ENCODE measurements at regions not wholly inside any gene's neighbourhood (a gene's known extent, or its start where the extent isn't known, plus 50 kb on each side); places are given as distances from the start of the nearest gene placed in this dataset.
"Not testable (repeated sequence)": the region's sequence is repeated elsewhere in the genome, so short reads cannot be mapped to it uniquely, and the experiment has no call there.

DNA sequence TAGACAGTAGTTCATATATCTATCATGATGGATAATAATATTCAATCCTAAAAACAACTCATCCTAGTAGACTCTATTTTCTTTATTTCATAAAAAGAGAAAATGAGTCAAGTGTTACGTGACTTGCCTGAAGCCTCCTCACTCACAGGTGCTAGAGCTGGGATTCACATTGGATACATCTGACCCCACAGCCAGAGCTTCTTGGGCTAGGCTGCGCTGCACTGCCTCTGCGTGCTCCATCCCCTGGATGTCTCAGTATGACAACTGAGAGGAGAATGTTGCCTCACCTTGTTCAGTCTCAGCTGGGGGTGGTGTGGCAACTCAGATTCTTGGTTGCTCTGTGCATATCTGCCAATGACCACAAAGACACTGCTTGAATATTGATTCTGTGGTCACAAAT is 286.6 kb downstream of the LIG4 start:
- DNase-seq (ENCODE audit: low read depth in 4 of 4, low spot score in 3 of 4) = no peak

DNA sequence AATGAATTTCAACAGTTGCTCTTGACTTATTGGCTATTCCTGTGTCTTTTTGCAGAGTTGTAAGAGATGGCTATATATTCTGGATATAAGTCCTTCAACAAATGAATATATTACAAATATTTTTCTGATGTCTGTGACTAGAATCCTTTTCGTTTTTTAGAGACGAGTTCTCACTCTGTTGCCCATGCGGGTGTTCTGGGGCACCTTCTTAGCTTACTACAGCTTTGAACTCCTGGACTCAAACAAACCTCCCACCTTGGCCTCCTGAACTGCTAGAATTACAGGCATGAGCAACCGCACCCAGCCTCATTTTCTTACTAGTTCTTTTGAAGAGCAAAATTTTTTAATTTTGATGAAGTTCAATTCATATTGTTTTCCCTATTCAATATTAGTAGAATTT is 287.8 kb downstream of the LIG4 start:
- no peak for DNase-seq (ENCODE audit: low read depth in 4 of 4, low spot score in 3 of 4)

DNA sequence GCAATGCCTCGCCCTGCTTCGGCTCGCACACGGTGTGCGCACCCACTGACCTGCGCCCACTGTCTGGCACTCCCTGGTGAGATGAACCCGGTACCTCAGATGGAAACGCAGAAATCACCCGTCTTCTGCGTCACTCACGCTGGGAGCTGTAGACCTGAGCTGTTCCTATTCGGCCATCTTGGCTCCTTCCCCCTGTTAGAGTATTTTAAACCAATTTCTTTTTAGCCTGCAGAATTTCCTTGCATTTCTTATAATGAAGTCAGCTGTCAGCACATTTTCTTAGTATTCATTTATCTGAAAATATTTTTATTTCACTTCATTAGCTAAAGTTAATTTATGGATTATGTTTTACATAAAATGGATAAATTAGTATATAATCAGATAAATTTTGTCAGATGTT is 288.8 kb downstream of the LIG4 start:
- DNase-seq (ENCODE audit: low read depth in 4 of 4, low spot score in 3 of 4) = not testable (repeated sequence)

DNA sequence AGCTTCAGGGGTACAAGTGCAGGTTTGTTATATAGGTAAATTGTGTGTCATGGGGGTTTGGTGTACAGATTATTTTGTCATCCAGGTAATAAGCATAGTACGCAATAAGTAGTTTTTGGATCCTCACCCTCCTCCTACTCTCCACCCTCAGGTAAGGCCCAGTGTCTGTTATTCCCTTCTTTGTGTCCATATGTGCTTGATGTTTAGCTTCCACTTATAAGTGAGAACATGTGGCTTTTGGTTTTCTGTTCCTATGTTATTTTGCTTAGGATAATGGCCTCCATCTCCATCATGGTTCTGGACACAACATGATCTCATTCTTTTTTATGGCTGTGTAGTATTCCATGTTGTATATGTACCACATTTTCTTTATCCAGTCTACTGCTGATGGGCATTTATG is 298.4 kb downstream of the LIG4 start:
- DNase-seq (ENCODE audit: low read depth in 4 of 4, low spot score in 3 of 4) = not testable (repeated sequence)

DNA sequence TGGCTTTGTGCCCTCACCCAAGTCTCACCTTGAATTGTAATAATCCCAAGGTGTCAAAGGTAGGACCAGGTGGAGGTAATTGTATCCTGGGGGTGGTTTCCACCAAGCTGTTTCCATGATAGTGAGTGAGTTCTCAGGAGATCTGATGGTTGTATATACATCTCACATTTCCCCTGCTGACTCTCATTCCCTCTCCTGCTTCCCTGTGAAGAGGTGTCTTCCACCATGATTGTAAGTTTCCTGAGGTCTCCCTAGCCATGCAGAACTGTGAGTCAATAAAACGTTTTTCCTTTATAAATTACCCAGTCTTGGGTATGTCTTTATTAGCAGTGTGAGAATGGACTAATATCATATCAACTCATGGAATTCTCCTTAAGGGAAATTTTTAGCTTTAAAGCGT is 302.6 kb downstream of the LIG4 start:
- no peak for DNase-seq (ENCODE audit: low read depth in 4 of 4, low spot score in 3 of 4)

DNA sequence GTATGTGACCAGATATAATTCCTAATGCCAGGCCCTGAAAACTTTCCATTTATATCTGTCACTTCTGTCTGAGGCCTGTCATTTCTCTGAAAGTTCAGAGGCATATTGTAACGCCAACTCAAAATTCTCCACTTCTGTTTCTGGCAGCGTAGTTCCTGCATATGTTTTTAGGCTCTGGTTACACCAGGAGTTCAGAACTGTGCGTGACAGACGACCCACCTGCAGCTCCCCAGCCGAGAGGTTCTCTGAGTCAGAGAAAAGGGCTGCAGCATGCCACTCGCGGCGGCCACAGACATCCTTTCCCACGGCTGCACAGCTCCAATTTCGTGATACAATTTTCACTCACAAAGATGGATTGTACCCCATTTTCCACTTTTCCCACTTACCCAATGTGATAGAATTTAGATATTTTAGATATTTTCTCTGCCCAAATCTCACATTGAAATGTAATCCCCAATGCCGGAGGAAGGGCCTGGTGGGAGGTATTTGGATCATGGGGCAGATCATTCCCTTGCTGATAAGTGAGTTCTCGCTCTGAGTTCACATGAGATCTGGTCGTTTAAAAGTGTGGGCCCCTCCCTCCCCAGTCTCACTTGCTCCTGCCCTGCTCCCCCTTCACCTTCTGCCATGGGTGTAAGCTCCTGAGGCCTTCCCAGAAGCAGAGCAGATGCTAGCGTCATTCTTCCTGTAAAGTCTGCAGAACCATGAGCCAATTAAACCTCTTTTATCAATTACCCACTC is 308.1 kb downstream of the LIG4 start:
- DNase-seq (ENCODE audit: low read depth in 4 of 4, low spot score in 3 of 4) = no peak

DNA sequence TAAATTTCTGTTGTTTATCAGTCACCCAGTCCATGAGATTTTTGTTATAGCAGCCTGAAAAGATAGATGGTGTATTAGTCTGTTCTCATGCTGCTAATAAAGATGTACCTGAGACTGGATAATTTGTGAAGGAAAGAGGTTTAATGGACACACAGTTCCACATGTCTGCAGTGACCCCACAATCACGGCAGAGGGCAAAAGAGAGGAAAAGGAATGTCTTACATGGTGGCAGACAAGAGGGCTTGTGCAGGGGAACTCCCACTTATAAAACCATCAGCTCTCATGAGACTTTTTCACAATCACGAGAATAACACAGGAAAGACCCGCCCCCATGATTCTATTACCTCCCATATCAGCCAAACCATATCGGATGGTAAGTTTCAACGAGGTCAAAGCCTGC is 309.2 kb downstream of the LIG4 start:
- no peak for DNase-seq (ENCODE audit: low read depth in 4 of 4, low spot score in 3 of 4)

DNA sequence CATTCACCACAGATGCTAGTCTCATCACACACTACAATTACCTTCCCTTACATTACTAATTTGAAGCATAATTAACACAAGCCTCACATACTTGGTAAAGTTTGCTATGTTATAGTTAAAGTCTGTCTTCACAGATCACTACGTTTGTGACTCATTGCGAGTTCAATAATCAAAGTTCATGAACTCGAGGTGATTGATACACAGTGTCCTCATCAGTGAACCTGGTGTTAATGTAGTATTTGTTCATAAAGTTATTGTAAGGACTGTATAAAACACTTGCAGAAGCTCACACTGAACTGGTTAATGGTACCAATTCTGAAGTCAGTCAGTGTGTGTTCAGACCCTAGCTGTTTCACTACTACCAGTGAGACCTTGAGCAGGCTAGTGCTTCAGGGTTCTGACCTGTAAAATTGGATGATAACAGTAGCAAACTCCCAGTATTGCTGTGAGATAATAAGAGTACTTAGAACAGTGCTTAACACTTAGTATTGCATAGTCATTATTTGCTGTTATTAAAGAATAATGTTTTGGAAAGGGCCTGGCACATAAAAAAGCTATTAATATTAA is 313.3 kb downstream of the LIG4 start:
- no peak for DNase-seq (ENCODE audit: low read depth in 4 of 4, low spot score in 3 of 4)

DNA sequence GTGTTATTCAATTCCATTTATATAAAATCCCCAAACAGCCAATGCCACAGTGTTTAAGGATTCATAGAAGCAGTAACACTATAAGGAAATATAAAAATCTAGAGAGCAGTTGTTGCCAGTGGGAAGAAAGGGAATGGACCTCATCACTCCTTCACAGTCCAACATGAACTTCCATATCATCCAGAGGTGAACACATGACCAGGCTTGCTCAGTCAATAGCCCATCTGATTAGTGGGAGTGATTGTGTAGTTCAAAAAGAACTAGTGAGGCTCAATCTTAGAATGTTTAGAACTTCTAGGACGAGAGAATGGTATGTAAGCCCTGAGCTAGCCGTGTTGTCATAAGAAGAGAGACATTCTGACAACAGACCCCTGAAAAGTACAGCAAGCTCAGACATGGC is 314.1 kb downstream of the LIG4 start:
- DNase-seq (ENCODE audit: low read depth in 4 of 4, low spot score in 3 of 4) = no peak

DNA sequence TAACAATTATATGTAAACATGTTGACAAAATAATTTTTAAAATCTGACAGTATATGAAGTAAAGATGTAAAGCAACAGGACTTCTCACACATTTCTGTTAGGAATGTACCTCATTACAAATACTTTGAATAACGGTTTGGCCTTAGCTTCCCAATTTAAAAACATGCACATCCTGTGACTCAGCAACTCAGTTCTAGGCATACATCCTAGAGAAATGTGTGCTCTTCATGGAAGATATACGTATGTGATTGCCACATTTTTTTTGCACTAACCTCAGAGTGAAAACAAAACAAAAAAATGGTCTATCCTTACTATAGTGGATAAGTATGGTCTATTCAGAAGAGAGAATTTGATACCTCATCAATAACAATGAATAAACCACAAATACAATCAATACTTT is 314.6 kb downstream of the LIG4 start:
- no peak for DNase-seq (ENCODE audit: low read depth in 4 of 4, low spot score in 3 of 4)

DNA sequence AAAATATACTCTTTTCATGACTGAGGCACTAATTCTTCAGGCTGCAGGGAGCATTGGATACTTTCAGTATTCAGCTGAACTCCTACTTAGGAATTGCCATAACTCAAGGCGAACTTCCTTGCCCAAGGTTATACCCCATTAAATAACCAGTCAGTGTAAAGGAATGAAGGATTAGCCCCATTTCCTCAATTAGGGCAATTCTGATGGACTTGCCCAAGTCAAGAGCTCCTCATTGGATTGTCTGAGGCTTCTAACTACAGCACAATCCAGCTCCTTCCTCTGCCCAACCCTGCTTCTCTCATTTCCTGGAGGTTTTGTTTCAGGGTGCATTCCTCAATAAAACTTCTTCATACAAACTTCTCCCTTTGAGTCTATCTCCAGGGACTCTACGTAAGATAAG is 329.2 kb downstream of the LIG4 start:
- no peak for DNase-seq (ENCODE audit: low read depth in 4 of 4, low spot score in 3 of 4)

DNA sequence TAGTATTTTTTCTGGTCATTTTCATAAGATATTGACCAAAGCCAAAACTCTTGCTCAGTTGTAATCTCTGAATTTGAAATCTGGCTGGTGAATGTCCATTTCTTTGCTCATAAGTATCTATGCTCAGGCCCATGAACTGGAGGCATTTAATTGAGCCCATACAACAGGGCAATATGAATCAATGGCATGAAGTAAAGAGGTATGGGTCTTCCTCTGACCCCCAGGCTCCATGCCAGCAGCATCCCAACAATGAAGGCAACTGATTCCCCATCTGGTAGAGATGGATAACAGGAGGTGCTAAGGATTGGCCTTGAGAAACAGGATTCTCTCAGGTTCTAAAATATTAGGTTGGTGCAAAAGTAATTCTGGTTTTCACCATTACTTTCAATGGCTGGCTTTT is 330.8 kb downstream of the LIG4 start:
- no peak for DNase-seq (ENCODE audit: low read depth in 4 of 4, low spot score in 3 of 4)

DNA sequence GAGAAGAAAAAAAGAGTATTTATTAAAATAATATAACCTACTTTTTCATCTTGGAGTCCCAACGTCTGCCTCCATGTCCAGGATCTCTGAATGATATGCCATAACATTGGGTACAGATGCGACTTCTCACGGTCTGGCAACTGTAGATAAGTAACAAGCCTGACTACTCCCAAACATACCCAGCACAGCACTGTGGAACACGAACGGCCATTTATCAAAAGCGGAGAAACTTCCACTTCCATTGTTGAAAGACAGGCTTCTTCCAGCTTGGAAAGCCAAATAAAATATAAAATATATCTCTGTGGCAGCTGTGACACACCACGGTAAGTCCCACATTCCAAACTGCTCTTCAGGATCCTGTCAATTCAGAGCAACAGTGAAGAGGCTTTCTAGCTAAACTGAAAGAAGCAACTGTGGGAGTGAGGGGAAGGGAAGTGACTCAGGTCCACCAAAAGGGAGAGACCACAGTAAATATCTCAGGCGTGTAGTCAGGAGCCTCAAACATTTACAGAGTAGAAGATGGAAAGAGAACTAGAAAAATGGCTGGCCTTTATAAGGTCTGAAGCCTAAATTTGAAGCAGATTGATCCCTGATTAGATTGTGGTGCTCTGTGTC is 331.7 kb downstream of the LIG4 start:
- no peak for DNase-seq (ENCODE audit: low read depth in 4 of 4, low spot score in 3 of 4)

DNA sequence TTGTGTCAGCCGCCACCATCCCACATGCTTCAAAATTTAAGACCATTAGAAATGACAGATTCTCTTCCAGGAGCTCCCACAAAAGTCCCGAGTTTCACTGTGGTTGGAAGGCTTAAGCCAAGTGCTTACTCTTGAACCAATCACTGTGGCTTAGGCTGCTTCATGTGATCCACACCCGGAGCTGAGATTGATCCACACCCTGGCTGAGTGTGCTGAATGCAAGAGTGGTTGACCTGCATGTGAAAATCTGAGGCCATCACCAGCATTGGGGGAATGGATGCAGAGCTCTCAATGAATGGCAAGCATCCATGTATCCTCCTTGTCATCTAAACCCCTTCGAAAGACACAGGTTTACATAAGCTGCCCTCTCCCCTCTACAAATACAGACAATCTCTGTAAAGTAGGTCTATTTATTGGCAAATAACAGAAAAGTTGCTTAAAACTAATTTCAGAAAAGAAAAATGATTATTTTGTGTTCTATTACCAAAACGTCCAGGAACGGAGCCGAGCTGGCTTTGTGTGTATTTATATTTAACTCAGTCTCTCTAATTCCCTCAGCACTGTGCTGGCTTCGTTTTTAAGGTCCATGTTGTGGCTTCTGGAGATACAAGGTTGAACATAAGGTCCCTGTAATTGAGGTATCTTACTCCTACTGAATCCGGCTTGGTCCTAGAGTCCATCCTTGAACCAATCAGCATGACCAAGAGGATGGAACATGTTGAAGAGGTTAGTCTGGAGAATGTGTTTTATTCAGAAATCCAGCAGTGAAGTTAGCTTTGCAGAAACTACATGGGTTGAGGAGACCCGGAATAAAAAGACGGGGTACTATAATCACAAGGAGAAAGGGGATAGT is 332.4 kb downstream of the LIG4 start:
- no peak for DNase-seq (ENCODE audit: low read depth in 4 of 4, low spot score in 3 of 4)

DNA sequence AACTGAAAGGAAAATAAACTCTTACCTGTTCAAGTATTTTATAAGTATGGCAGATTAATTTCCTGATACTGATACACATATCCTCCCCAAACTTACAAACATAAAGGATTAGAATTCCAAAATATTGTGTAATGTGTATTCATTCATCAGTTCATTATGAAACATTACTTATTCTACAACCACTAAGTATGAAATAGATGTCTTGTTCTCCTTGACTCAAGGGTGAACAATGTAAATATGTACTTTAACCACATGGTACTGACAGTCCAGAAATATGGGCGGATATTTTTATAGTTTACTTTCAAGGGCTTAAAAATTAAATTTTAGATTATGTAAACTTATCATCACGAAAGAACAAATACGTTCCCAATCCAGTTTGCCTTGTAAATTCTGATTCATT is 334.0 kb downstream of the LIG4 start:
- no peak for DNase-seq (ENCODE audit: low read depth in 4 of 4, low spot score in 3 of 4)

DNA sequence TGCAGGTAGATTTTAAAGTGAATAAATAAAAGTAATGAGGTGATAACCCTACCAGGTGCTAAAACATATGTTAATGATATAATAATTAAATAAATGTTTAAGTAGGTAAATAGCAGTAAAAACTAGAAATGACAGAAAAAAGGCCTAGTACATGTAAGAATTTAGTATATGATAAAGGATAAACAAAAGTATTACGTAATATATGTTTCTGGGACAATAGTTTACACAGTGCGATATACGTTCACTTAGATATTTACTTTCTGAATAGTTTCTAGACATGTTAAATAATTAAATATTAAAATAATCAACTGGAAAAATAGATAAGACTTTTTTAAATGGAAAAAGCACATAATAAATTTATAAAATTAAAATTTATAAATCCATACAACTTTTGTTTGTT is 340.9 kb downstream of the LIG4 start:
- no peak for DNase-seq (ENCODE audit: low read depth in 4 of 4, low spot score in 3 of 4)

DNA sequence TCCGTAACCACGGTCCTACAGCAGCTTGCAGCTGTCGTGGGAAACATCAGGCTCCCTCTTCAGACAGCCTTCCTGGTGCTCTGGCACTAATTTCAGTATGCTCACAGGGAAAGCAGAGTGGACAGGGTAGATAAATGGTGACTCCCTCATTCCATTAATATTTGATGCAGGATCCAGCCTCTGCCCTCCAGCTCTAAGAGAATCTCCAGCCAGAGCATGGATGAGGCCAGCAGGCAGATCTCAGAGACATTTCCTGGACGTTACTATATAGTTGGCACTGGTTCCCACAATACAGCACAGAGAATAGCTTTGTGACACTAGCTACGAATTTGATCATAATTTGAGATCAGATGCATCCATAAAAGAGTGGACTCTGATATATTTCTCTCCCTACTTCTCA is 341.4 kb downstream of the LIG4 start:
- DNase-seq (ENCODE audit: low read depth in 4 of 4, low spot score in 3 of 4) = no peak

DNA sequence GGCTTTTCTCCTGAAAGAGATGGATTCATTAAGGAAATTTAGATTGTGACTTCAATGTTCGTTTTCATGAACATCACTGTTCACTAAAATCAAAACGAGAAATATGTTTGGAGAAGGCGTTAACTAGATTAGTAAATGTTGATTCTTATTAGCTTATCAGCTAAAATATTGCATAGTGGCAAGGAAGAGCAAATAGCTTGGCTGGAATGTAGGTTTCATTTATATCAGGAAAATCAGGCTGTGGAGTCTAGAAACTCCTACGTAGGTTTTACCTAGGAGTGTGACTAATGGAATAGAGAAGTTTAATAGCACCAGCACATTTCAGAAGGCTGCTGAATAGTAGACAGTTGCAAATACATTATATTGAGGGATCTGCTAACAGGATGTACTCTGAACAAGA is 344.9 kb downstream of the LIG4 start:
- no peak for DNase-seq (ENCODE audit: low read depth in 4 of 4, low spot score in 3 of 4)

DNA sequence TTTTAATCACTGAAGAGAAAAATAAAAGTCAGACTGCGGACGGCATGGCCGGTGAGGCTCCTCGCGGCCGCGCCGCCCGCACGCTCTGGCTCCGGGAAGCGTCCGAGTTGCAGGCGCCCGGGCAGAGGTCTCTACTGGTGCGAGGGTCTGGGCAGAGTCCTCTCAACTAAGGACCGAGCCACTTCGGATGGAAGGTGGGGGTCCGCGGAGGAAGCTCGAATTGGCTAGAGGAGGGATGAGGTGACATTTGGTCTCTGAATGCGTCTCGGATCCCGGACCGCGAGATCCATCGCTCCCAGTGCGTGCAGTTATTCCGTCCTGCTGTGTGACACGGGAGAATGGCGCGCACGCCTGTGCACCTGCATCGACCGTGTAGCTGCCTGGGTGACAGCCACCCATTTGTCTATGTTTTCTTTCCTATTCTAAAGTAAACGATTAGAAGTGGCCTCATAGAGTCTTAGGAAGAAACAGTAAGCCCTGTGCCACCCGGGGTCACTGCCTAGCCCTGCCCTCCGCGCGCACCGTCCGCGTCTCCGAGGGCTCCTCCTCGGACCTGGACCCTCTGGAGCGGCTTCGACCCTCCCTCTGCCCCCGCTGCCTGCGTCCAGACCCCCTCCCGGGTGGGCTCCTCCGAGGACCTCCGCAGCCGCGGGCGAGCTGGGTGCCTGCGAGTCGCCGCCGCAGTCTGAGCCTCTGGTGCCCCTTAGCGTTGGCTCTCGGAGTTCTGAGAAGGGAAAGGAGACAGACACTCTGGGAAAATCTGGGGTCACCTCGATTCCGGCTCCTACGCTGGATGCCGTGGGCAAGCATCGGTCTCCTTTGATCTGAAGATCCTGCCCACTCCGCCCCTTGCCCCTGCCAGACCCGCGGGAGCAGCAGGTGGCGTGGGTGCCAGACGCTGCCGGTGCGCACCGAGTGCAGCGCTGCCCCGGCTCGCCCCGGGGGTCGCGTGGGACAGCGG is 347.4 kb downstream of the LIG4 start:
- DNase-seq (ENCODE audit: low read depth in 4 of 4, low spot score in 3 of 4) = no peak

DNA sequence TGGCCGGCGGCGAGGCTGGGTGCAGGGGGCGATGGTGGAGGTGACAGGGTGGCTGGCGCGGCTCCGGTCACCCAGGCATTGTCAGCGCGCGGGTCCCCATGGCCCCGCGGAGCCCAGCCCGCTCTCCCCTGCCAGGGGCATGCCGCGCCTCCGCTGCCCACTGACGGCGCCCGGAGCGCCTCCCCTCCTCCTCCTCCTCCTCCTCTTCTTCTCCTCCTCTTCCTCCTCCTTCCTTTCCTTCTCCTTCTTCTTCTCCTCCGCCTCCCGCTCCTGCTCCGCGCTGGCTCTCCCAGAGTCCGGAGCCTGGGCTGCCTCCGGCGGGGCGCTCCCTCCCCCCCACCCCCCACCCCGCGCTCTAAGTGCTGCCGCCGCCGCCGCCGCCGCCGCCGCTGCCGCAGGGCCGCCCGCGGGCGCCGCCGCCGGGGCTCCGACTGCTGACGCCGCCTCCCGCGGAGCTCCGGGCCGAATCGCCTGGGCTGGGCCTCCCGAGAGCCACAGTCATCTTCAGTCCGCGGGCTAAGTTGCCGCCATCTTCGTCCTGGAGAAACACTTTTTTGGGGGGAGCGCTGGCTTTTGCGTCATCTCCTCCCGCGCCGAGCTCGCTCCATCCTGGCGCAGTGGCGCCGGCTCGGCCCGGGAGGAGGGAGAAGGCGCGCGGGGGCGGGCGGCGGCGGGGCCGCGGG is 348.3 kb downstream of the LIG4 start:
- no peak for DNase-seq (ENCODE audit: low read depth in 4 of 4, low spot score in 3 of 4)
